SJCRH30 (cell line): ENCODE measurements at regions not wholly inside any gene's neighbourhood (a gene's known extent, or its start where the extent isn't known, plus 50 kb on each side); places are given as distances from the start of the nearest gene placed in this dataset.

Experiments
- DNase-seq, 2 experiments: peaks; one replicate each; pipeline ENCODE4 v3.0.0-alpha.2; 2015 to 2020
- H3K27ac ChIP-seq: fragments of 250-450 bp; sonication (Bioruptor Pico); 2 replicates; pipeline ENCODE4 v1.5.1; 2020; ENCODE audit warnings: mild to moderate bottlenecking, moderate library complexity
- H3K27me3 ChIP-seq: fragments of 250-450 bp; sonication (Bioruptor Pico); 2 replicates; pipeline ENCODE4 v1.5.1; 2020; ENCODE audit warnings: mild to moderate bottlenecking, moderate library complexity
- H3K36me3 ChIP-seq: fragments of 250-450 bp; sonication (Bioruptor Pico); 2 replicates; pipeline ENCODE4 v1.5.1; 2020; ENCODE audit warnings: mild to moderate bottlenecking, moderate library complexity
- H3K4me1 ChIP-seq: fragments of 250-450 bp; sonication (Bioruptor Pico); 2 replicates; pipeline ENCODE4 v1.5.1; 2020; ENCODE audit warnings: mild to moderate bottlenecking, moderate library complexity
- H3K4me3 ChIP-seq: fragments of 250-450 bp; sonication (Bioruptor Pico); 2 replicates; pipeline ENCODE4 v1.5.1; 2020; ENCODE audit warnings: mild to moderate bottlenecking, moderate library complexity
- H3K9me3 ChIP-seq: fragments of 250-450 bp; sonication (Bioruptor Pico); replicated peaks from 2 replicates; pipeline ENCODE4 v1.5.1; 2020; ENCODE audit warnings: mild to moderate bottlenecking, moderate library complexity

GRCh38 chr16:5447734-5448133 lies 350.1 kb upstream of the EEF2KMT start:
- no peak overlapping the region for H3K27ac ChIP-seq
- H3K4me1 ChIP-seq: no peaks in the 10 kb centered on the region
- H3K4me3 ChIP-seq: no peak overlapping the region
- no peaks in the 10 kb centered on the region for H3K9me3 ChIP-seq
- no peak for DNase-seq
- no peaks in the 10 kb centered on the region for H3K36me3 ChIP-seq
- H3K27me3 ChIP-seq: no peaks in the 10 kb centered on the region

- Histone ChIP-seq H3K36me3 (no peaks in the 10 kb centered on the region), H3K9me3 (no peaks in the 10 kb centered on the region), H3K27me3 (no peaks in the 10 kb centered on the region), H3K4me3 (no peak overlapping the region), H3K27ac (no peak overlapping the region), H3K4me1 (no peaks in the 10 kb centered on the region)
- no peak for DNase-seq
These were observed 349.1 kb upstream of the EEF2KMT start for GRCh38 chr16:5446623-5447240.

GRCh38 chr16:5444189-5444588 lies 346.6 kb upstream of the EEF2KMT start:
- no peak overlapping the region for H3K27ac ChIP-seq

GRCh38 chr16:5442986-5443385 lies 345.4 kb upstream of the EEF2KMT start:
- H3K4me3 ChIP-seq: no peak overlapping the region
- H3K27me3 ChIP-seq: no peaks in the 10 kb centered on the region
- no peaks in the 10 kb centered on the region for H3K9me3 ChIP-seq
- no peak overlapping the region for H3K27ac ChIP-seq
- no peaks in the 10 kb centered on the region for H3K36me3 ChIP-seq
- no peak for DNase-seq
- no peaks in the 10 kb centered on the region for H3K4me1 ChIP-seq

More at GRCh38 chr16:5444189-5444588, 346.6 kb upstream of the EEF2KMT start:
- H3K27me3 ChIP-seq: no peaks in the 10 kb centered on the region
- H3K4me3 ChIP-seq: no peak overlapping the region
- H3K9me3 ChIP-seq: no peaks in the 10 kb centered on the region
- H3K4me1 ChIP-seq: no peaks in the 10 kb centered on the region
- DNase-seq: no peak
- H3K36me3 ChIP-seq: no peaks in the 10 kb centered on the region

GRCh38 chr16:5442054-5442453 lies 344.5 kb upstream of the EEF2KMT start:
- DNase-seq: no peak
- no peaks in the 10 kb centered on the region for H3K9me3 ChIP-seq

GRCh38 chr16:5438591-5438990 lies 341.0 kb upstream of the EEF2KMT start:
- H3K4me3 ChIP-seq: no peak overlapping the region
- no peaks in the 10 kb centered on the region for H3K4me1 ChIP-seq
- no peak for DNase-seq
- no peaks in the 10 kb centered on the region for H3K9me3 ChIP-seq
- no peaks in the 10 kb centered on the region for H3K27me3 ChIP-seq
- no peaks in the 10 kb centered on the region for H3K36me3 ChIP-seq
- H3K27ac ChIP-seq: no peak overlapping the region

More at GRCh38 chr16:5442054-5442453, 344.5 kb upstream of the EEF2KMT start:
- Histone ChIP-seq H3K36me3 (no peaks in the 10 kb centered on the region), H3K4me3 (no peak overlapping the region), H3K27me3 (no peaks in the 10 kb centered on the region), H3K27ac (no peak overlapping the region), H3K4me1 (no peaks in the 10 kb centered on the region)

GRCh38 chr16:5433587-5433986 lies 336.0 kb upstream of the EEF2KMT start:
- no peaks in the 10 kb centered on the region for H3K4me1 ChIP-seq
- H3K4me3 ChIP-seq: no peak overlapping the region
- H3K36me3 ChIP-seq: no peaks in the 10 kb centered on the region
- H3K27ac ChIP-seq: no peak overlapping the region
- DNase-seq: no peak
- no peaks in the 10 kb centered on the region for H3K27me3 ChIP-seq
- H3K9me3 ChIP-seq: no peaks in the 10 kb centered on the region

- Histone ChIP-seq H3K9me3 (no peaks in the 10 kb centered on the region), H3K4me1 (no peaks in the 10 kb centered on the region), H3K4me3 (no peak overlapping the region), H3K27ac (no peak overlapping the region), H3K36me3 (no peaks in the 10 kb centered on the region), H3K27me3 (no peaks in the 10 kb centered on the region)
- no peak for DNase-seq
These were observed 334.6 kb upstream of the EEF2KMT start for GRCh38 chr16:5432166-5432565.

GRCh38 chr16:5430598-5430997 lies 333.0 kb upstream of the EEF2KMT start:
- DNase-seq: no peak
- Histone ChIP-seq H3K4me3 (no peak overlapping the region), H3K36me3 (no peaks in the 10 kb centered on the region), H3K27ac (no peak overlapping the region), H3K4me1 (no peaks in the 10 kb centered on the region), H3K9me3 (no peaks in the 10 kb centered on the region), H3K27me3 (no peaks in the 10 kb centered on the region)

- Histone ChIP-seq H3K4me3 (no peak overlapping the region), H3K27me3 (no peaks in the 10 kb centered on the region), H3K36me3 (no peaks in the 10 kb centered on the region), H3K4me1 (no peaks in the 10 kb centered on the region), H3K9me3 (no peaks in the 10 kb centered on the region), H3K27ac (no peak overlapping the region)
- no peak for DNase-seq
These were observed 331.3 kb upstream of the EEF2KMT start for GRCh38 chr16:5428932-5429331.

- Histone ChIP-seq H3K4me1 (no peaks in the 10 kb centered on the region), H3K9me3 (no peaks in the 10 kb centered on the region), H3K27ac (no peak overlapping the region), H3K36me3 (no peaks in the 10 kb centered on the region), H3K4me3 (no peak overlapping the region), H3K27me3 (no peaks in the 10 kb centered on the region)
- no peak for DNase-seq
These were observed 330.0 kb upstream of the EEF2KMT start for GRCh38 chr16:5427571-5427970.

GRCh38 chr16:5422643-5423496 lies 325.3 kb upstream of the EEF2KMT start:
- H3K27me3 ChIP-seq: no peaks in the 10 kb centered on the region
- no peak for DNase-seq
- H3K4me3 ChIP-seq: no peak overlapping the region
- no peaks in the 10 kb centered on the region for H3K9me3 ChIP-seq
- H3K4me1 ChIP-seq: no peaks in the 10 kb centered on the region
- H3K36me3 ChIP-seq: no peaks in the 10 kb centered on the region
- H3K27ac ChIP-seq: no peak overlapping the region

- Histone ChIP-seq H3K27me3 (no peaks in the 10 kb centered on the region), H3K4me1 (no peaks in the 10 kb centered on the region)
- no peak for DNase-seq
These were observed 324.5 kb upstream of the EEF2KMT start for GRCh38 chr16:5422047-5422446.

GRCh38 chr16:5416013-5416412 lies 318.4 kb upstream of the EEF2KMT start:
- DNase-seq: no peak
- no peak overlapping the region for H3K27ac ChIP-seq
- no peaks in the 10 kb centered on the region for H3K36me3 ChIP-seq
- no peak overlapping the region for H3K4me3 ChIP-seq
- H3K9me3 ChIP-seq: no peaks in the 10 kb centered on the region
- no peaks in the 10 kb centered on the region for H3K4me1 ChIP-seq
- H3K27me3 ChIP-seq: no peaks in the 10 kb centered on the region

More at GRCh38 chr16:5422047-5422446, 324.5 kb upstream of the EEF2KMT start:
- Histone ChIP-seq H3K9me3 (no peaks in the 10 kb centered on the region), H3K36me3 (no peaks in the 10 kb centered on the region), H3K4me3 (no peak overlapping the region), H3K27ac (no peak overlapping the region)

GRCh38 chr16:5415123-5415522 lies 317.5 kb upstream of the EEF2KMT start:
- Histone ChIP-seq H3K4me3 (no peak overlapping the region), H3K9me3 (no peaks in the 10 kb centered on the region), H3K27ac (no peak overlapping the region), H3K36me3 (no peaks in the 10 kb centered on the region), H3K27me3 (no peaks in the 10 kb centered on the region), H3K4me1 (no peaks in the 10 kb centered on the region)
- no peak for DNase-seq

GRCh38 chr16:5412731-5413130 lies 315.1 kb upstream of the EEF2KMT start:
- H3K4me1 ChIP-seq: no peaks in the 10 kb centered on the region
- no peak overlapping the region for H3K4me3 ChIP-seq
- no peaks in the 10 kb centered on the region for H3K9me3 ChIP-seq
- no peaks in the 10 kb centered on the region for H3K36me3 ChIP-seq
- no peak for DNase-seq
- H3K27me3 ChIP-seq: no peaks in the 10 kb centered on the region
- H3K27ac ChIP-seq: no peak overlapping the region
